ENCODE measurements at regions not wholly inside any gene's neighbourhood (a gene's known extent, or its start where the extent isn't known, plus 50 kb on each side); places are given as distances from the start of the nearest gene placed in this dataset.
"Not testable (repeated sequence)": the region's sequence is repeated elsewhere in the genome, so short reads cannot be mapped to it uniquely, and the experiment has no call there.

GRCh38 chr6:21342501-21342900 lies 251.1 kb upstream of the SOX4 start:
- H3K36me3 ChIP-seq (ENCODE audit: control insufficient read depth, insufficient read depth, low read length) = no peaks in the 10 kb centered on the region
- no peak overlapping the region for H3K27ac Mint-ChIP-seq
- no peaks in the 10 kb centered on the region for H3K4me1 Mint-ChIP-seq
- H3K9me3 Mint-ChIP-seq = peaks cover 7% of the 10 kb centered on the region
- no peak overlapping the region for H3K9ac ChIP-seq (ENCODE audit: extremely low read depth, low read length, poor library complexity, severe bottlenecking)
- no peaks in the 10 kb centered on the region for H3K4me1 ChIP-seq (ENCODE audit: control insufficient read depth, insufficient read depth, low read length)
- H3K27me3 Mint-ChIP-seq (ENCODE audit: insufficient read depth) = peaks cover 2% of the 10 kb centered on the region
- no peaks in the 10 kb centered on the region for H3K9me3 ChIP-seq (ENCODE audit: control insufficient read depth, low read length)
- H3K4me3 ChIP-seq (ENCODE audit: low read length) = no peak overlapping the region
- no peaks in the 10 kb centered on the region for H3K36me3 Mint-ChIP-seq (ENCODE audit: low read depth)
- H3K27me3 ChIP-seq (ENCODE audit: control insufficient read depth, insufficient read depth, low read length, poor library complexity, severe bottlenecking) = no peaks in the 10 kb centered on the region
- no peak for DNase-seq
- H3K27ac ChIP-seq (ENCODE audit: low read depth, low read length) = no peak overlapping the region
- no peak for TF ChIP-seq CTCF (conservative IDR thresholded peaks at IDR 0.05)
- 93 to 100% methylated on average over 3 to 8 of the region's 8 CpGs for WGBS, 2 experiments (ENCODE audit: insufficient coverage in 1 of 2, insufficient read length in 1 of 2)
- no peak overlapping the region for H3K4me3 Mint-ChIP-seq

- WGBS, 2 experiments (ENCODE audit: insufficient coverage in 1 of 2, insufficient read length in 1 of 2) = 83% methylated on average over 1 of the region's 1 CpG; no CpG with 5 or more reads in 1 of the 2 experiments
- not testable (repeated sequence) for H3K4me3 Mint-ChIP-seq; H3K27me3 ChIP-seq (ENCODE audit: control insufficient read depth, insufficient read depth, low read length, poor library complexity, severe bottlenecking); H3K4me1 ChIP-seq (ENCODE audit: control insufficient read depth, insufficient read depth, low read length); H3K9ac ChIP-seq (ENCODE audit: extremely low read depth, low read length, poor library complexity, severe bottlenecking); H3K9me3 Mint-ChIP-seq; H3K36me3 Mint-ChIP-seq (ENCODE audit: low read depth); H3K27ac Mint-ChIP-seq; DNase-seq; H3K36me3 ChIP-seq (ENCODE audit: control insufficient read depth, insufficient read depth, low read length); H3K4me3 ChIP-seq (ENCODE audit: low read length); H3K27ac ChIP-seq (ENCODE audit: low read depth, low read length); H3K9me3 ChIP-seq (ENCODE audit: control insufficient read depth, low read length); H3K27me3 Mint-ChIP-seq (ENCODE audit: insufficient read depth)
- peaks cover 12% of the 10 kb centered on the region for H3K4me1 Mint-ChIP-seq
Measured at GRCh38 chr6:21345704-21346103, 247.8 kb upstream of the SOX4 start.

DNA sequence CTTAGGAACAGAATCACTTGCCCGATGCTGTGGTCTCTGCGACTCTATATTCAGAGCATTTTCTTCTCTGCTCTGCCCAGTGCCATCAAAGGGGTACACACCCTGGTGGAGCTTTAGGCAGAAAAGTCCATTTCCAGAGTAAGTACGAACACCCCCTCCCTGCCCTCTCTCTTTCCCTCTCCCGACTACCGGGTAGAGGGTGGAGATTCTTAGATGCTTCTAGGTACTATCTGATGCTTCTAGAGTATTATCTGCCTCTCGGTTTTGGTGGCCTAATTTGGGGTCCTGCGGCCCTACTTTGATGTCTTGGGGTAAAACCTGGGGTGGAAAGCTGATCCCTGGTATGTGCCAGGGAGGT lies 245.4 kb upstream of the SOX4 start:
- Histone ChIP-seq H3K27ac (ENCODE audit: low read depth, low read length) (no peak overlapping the region), H3K27me3 (ENCODE audit: control insufficient read depth, insufficient read depth, low read length, poor library complexity, severe bottlenecking) (no peaks in the 10 kb centered on the region), H3K36me3 (ENCODE audit: control insufficient read depth, insufficient read depth, low read length) (no peaks in the 10 kb centered on the region), H3K4me1 (ENCODE audit: control insufficient read depth, insufficient read depth, low read length) (no peaks in the 10 kb centered on the region), H3K4me3 (ENCODE audit: low read length) (no peak overlapping the region), H3K9ac (ENCODE audit: extremely low read depth, low read length, poor library complexity, severe bottlenecking) (no peak overlapping the region), H3K9me3 (ENCODE audit: control insufficient read depth, low read length) (no peaks in the 10 kb centered on the region)
- no peaks in the 10 kb centered on the region for H3K36me3 Mint-ChIP-seq (ENCODE audit: low read depth)
- TF ChIP-seq CTCF (conservative IDR thresholded peaks at IDR 0.05) = no peak
- no peak for DNase-seq
- no peaks in the 10 kb centered on the region for H3K27me3 Mint-ChIP-seq (ENCODE audit: insufficient read depth)
- peaks cover 19% of the 10 kb centered on the region for H3K4me1 Mint-ChIP-seq
- H3K4me3 Mint-ChIP-seq = no peak overlapping the region
- WGBS, 2 experiments (ENCODE audit: insufficient coverage in 1 of 2, insufficient read length in 1 of 2) = 67 to 94% methylated on average over 1 to 7 of the region's 7 CpGs
- H3K27ac Mint-ChIP-seq = no peak overlapping the region
- H3K9me3 Mint-ChIP-seq = peaks cover 7% of the 10 kb centered on the region

DNA sequence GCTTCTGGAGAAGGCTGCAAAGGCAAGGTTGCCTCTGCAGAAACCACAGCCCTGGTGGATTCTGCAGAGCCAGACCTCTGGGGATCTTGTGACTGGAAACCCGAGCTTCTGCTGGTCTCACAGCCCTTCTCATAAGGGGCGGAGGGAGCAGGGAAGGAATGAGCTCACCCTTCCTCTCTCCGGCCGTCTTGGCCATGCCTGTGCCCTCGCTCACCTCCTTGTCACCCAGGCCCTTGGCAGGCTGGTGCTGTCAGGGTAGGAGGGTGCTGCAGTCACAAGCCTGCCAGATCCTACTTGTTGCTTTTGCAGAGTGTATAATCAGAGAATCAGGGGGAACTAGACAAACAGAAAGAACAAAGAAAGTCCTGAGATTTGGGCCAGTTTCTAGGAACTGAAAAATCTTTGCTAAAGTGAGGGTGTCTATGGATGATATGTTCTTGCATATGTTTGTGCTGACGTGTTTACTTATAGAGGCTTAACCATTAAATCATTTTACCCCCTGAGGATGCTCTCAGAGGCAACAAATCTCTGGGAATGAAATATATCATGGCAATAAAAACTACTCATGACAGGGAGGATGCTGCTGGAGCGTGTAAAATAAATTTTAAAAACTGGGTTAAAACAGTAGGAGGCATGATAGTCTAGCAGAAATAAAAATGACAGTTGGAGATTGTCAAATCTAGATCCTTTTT lies 244.9 kb upstream of the SOX4 start:
- Histone ChIP-seq H3K4me1 (ENCODE audit: control insufficient read depth, insufficient read depth, low read length) (no peaks in the 10 kb centered on the region), H3K9ac (ENCODE audit: extremely low read depth, low read length, poor library complexity, severe bottlenecking) (no peak overlapping the region), H3K4me3 (ENCODE audit: low read length) (no peak overlapping the region), H3K36me3 (ENCODE audit: control insufficient read depth, insufficient read depth, low read length) (no peaks in the 10 kb centered on the region), H3K27ac (ENCODE audit: low read depth, low read length) (no peak overlapping the region), H3K9me3 (ENCODE audit: control insufficient read depth, low read length) (no peaks in the 10 kb centered on the region), H3K27me3 (ENCODE audit: control insufficient read depth, insufficient read depth, low read length, poor library complexity, severe bottlenecking) (no peaks in the 10 kb centered on the region)
- Mint-ChIP-seq H3K27ac (no peak overlapping the region), H3K9me3 (peaks cover 7% of the 10 kb centered on the region), H3K4me1 (peaks cover 19% of the 10 kb centered on the region), H3K4me3 (no peak overlapping the region), H3K36me3 (ENCODE audit: low read depth) (no peaks in the 10 kb centered on the region), H3K27me3 (ENCODE audit: insufficient read depth) (no peaks in the 10 kb centered on the region)
- 50 to 70% methylated on average over 1 to 7 of the region's 7 CpGs for WGBS, 2 experiments (ENCODE audit: insufficient coverage in 1 of 2, insufficient read length in 1 of 2)
- DNase-seq = peak; percentile 85
- TF ChIP-seq CTCF (conservative IDR thresholded peaks at IDR 0.05) = no peak

All from endodermal cell (in vitro differentiated cells).